Left lung (tissue), 4 donors: ENCODE measurements at regions not wholly inside any gene's neighbourhood (a gene's known extent, or its start where the extent isn't known, plus 50 kb on each side); places are given as distances from the start of the nearest gene placed in this dataset.

Source experiments
- ATAC-seq: fragments of 200-7000 bp; cut with Tn5 transposase; one replicate; pipeline ENCODE4 v1.9.1; 2020; ENCODE audit warnings: moderate library complexity
- DNase-seq, 4 donors: peaks; one replicate each; pipeline ENCODE4 v3.0.0-alpha.2; 2013 to 2020
- H3K27ac ChIP-seq, 2 donors: fragments of 200-600 bp; sonication (generic) in 1 of 2; one replicate each; pipeline versions ENCODE4 v1.5.0 to v1.8.0; 2020 to 2021
- H3K27me3 ChIP-seq, 2 donors: fragments of 200-600 bp; sonication (generic) in 1 of 2; one replicate each; pipeline versions ENCODE4 v1.5.0 to v1.8.0; 2020 to 2021
- H3K36me3 ChIP-seq, 2 donors: fragments of 200-600 bp; sonication (generic) in 1 of 2; one replicate each; pipeline versions ENCODE4 v1.5.0 to v1.8.0; 2020 to 2021
- H3K4me1 ChIP-seq, 2 donors: fragments of 200-600 bp; one replicate each; pipeline ENCODE4 v1.8.0; 2021
- H3K4me3 ChIP-seq, 2 donors: fragments of 200-600 bp; sonication (generic) in 1 of 2; one replicate each; pipeline versions ENCODE4 v1.5.0 to v1.8.0; 2020 to 2021; ENCODE audit warnings: mild to moderate bottlenecking in 1 of 2
- H3K9me3 ChIP-seq, 2 donors: fragments of 200-600 bp; sonication (generic) in 1 of 2; one replicate each; pipeline versions ENCODE4 v1.5.0 to v1.8.0; 2020 to 2021
- CTCF ChIP-seq, 2 donors: fragments of 200-600 bp; sonication (generic) in 1 of 2; IDR thresholded peaks; one replicate each; pipeline versions ENCODE4 v1.5.0 to v1.8.0; 2021; ENCODE audit warnings: antibody characterized with exemption in 2 of 2
- intact Hi-C, 2 donors: fragments of 100-400 bp; cut with DNase I; formaldehyde crosslinking; loops; one replicate each; pipeline versions ENCODE4 v1.11.2 to v1.14.2; 2022
- donor health status: DM: no; HTN: yes; CAD: no.
- donor health status: DM: no; HTN: no; CAD: no.

GRCh38 chr4:19329631-19330030 lies 922.1 kb upstream of the SLIT2 start:
- Histone ChIP-seq H3K4me3 (no peak overlapping the region), H3K4me1 (no peaks in the 10 kb centered on the region), H3K36me3 (no peaks in the 10 kb centered on the region), H3K9me3 (no peaks in the 10 kb centered on the region), H3K27me3 (no peaks in the 10 kb centered on the region), H3K27ac (no peak overlapping the region)
- no peak for DNase-seq
- intact Hi-C loops = no loop called here
- no peak for ATAC-seq
- TF ChIP-seq CTCF (IDR thresholded peaks at IDR 0.05) = no peak

GRCh38 chr4:19329077-19329476 lies 922.6 kb upstream of the SLIT2 start:
- H3K4me1 ChIP-seq = no peaks in the 10 kb centered on the region
- intact Hi-C loops = no loop called here
- no peak for TF ChIP-seq CTCF (IDR thresholded peaks at IDR 0.05)
- H3K4me3 ChIP-seq = no peak overlapping the region
- H3K9me3 ChIP-seq = no peaks in the 10 kb centered on the region
- ATAC-seq = no peak
- no peaks in the 10 kb centered on the region for H3K36me3 ChIP-seq
- no peak for DNase-seq
- H3K27ac ChIP-seq = no peak overlapping the region
- no peaks in the 10 kb centered on the region for H3K27me3 ChIP-seq

GRCh38 chr4:19327364-19327763 lies 924.3 kb upstream of the SLIT2 start:
- TF ChIP-seq CTCF (IDR thresholded peaks at IDR 0.05) = no peak
- no peaks in the 10 kb centered on the region for H3K4me1 ChIP-seq
- intact Hi-C loops = no loop called here
- no peaks in the 10 kb centered on the region for H3K27me3 ChIP-seq
- H3K9me3 ChIP-seq = no peaks in the 10 kb centered on the region
- no peak overlapping the region for H3K4me3 ChIP-seq
- no peaks in the 10 kb centered on the region for H3K36me3 ChIP-seq
- H3K27ac ChIP-seq = no peak overlapping the region
- ATAC-seq = no peak
- DNase-seq = no peak

GRCh38 chr4:19324184-19324583 lies 927.5 kb upstream of the SLIT2 start:
- no peaks in the 10 kb centered on the region for H3K27me3 ChIP-seq
- intact Hi-C loops = no loop called here

GRCh38 chr4:19319607-19320006 lies 932.1 kb upstream of the SLIT2 start:
- no peaks in the 10 kb centered on the region for H3K4me1 ChIP-seq
- intact Hi-C loops = no loop called here
- no peaks in the 10 kb centered on the region for H3K36me3 ChIP-seq
- H3K9me3 ChIP-seq = no peaks in the 10 kb centered on the region
- H3K4me3 ChIP-seq = no peak overlapping the region
- DNase-seq (no peak), ATAC-seq (no peak)
- no peak for TF ChIP-seq CTCF (IDR thresholded peaks at IDR 0.05)
- H3K27ac ChIP-seq = no peak overlapping the region
- H3K27me3 ChIP-seq = no peaks in the 10 kb centered on the region

More at GRCh38 chr4:19324184-19324583, 927.5 kb upstream of the SLIT2 start:
- no peak for TF ChIP-seq CTCF (IDR thresholded peaks at IDR 0.05)
- Histone ChIP-seq H3K4me3 (no peak overlapping the region), H3K36me3 (no peaks in the 10 kb centered on the region), H3K27ac (no peak overlapping the region), H3K9me3 (no peaks in the 10 kb centered on the region), H3K4me1 (no peaks in the 10 kb centered on the region)
- DNase-seq (no peak), ATAC-seq (no peak)
